H9 (cell line): ENCODE measurements at regions not wholly inside any gene's neighbourhood (a gene's known extent, or its start where the extent isn't known, plus 50 kb on each side); places are given as distances from the start of the nearest gene placed in this dataset.

Source experiments
- DNase-seq: peaks from one replicate; pipeline ENCODE4 v3.0.0-alpha.2; 2017
- H2AFZ ChIP-seq: one replicate; pipeline ENCODE4 v1.6.1; 2013; ENCODE audit warnings: mild to moderate bottlenecking, low read length, control low read depth, moderate library complexity
- H2AK5ac ChIP-seq: 2 replicates; pipeline ENCODE4 v1.6.1; 2013; ENCODE audit warnings: low read length, control low read depth, mixed read lengths; ENCODE audit not compliant: insufficient read length
- H2BK120ac ChIP-seq: one replicate; pipeline ENCODE4 v1.6.1; 2013; ENCODE audit warnings: low read depth, mild to moderate bottlenecking, low read length, control low read depth, inconsistent platforms; ENCODE audit not compliant: poor library complexity, severe bottlenecking
- H2BK12ac ChIP-seq: 2 replicates; pipeline ENCODE4 v1.6.1; 2013; ENCODE audit warnings: low read length, control low read depth, mixed read lengths, low read depth; ENCODE audit not compliant: insufficient read length
- H2BK15ac ChIP-seq: 2 replicates; pipeline ENCODE4 v1.6.1; 2013; ENCODE audit warnings: low read depth, low read length, control low read depth
- H2BK20ac ChIP-seq: one replicate; pipeline ENCODE4 v1.6.1; 2013; ENCODE audit warnings: low read depth, mild to moderate bottlenecking, low read length, control low read depth, inconsistent platforms; ENCODE audit not compliant: poor library complexity, severe bottlenecking
- H2BK5ac ChIP-seq: 2 replicates; pipeline ENCODE4 v1.6.1; 2013; ENCODE audit warnings: low read length, control low read depth, mixed read lengths; ENCODE audit not compliant: insufficient read length
- H3K14ac ChIP-seq: 2 replicates; pipeline ENCODE4 v1.6.1; 2013; ENCODE audit warnings: low read length, control low read depth; ENCODE audit not compliant: insufficient read depth
- H3K18ac ChIP-seq: 2 replicates; pipeline ENCODE4 v1.6.1; 2013; ENCODE audit warnings: low read depth, mild to moderate bottlenecking, mixed read lengths, low read length, control low read depth; ENCODE audit not compliant: insufficient read length
- H3K23ac ChIP-seq: 2 replicates; pipeline ENCODE4 v1.6.1; 2013; ENCODE audit warnings: low read length, control low read depth, mixed read lengths, low read depth; ENCODE audit not compliant: insufficient read length
- H3K23me2 ChIP-seq: 2 replicates; pipeline ENCODE4 v1.6.1; 2013; ENCODE audit warnings: low read depth, mild to moderate bottlenecking, mixed read lengths, low read length, control low read depth; ENCODE audit not compliant: insufficient read length, poor library complexity, severe bottlenecking
- H3K27ac ChIP-seq: 2 replicates; pipeline ENCODE4 v1.5.1; 2013; ENCODE audit warnings: low read length, control low read depth, mixed read lengths, low read depth; ENCODE audit not compliant: insufficient read length
- H3K27me3 ChIP-seq: 2 replicates; pipeline ENCODE4 v1.6.1; 2013; ENCODE audit warnings: low read length, control low read depth, inconsistent platforms; ENCODE audit not compliant: insufficient read depth
- H3K4ac ChIP-seq: 2 replicates; pipeline ENCODE4 v1.6.1; 2013; ENCODE audit warnings: low read depth, mild to moderate bottlenecking, control low read depth, inconsistent platforms, low read length, moderate library complexity
- H3K4me1 ChIP-seq: 2 replicates; pipeline ENCODE4 v1.6.1; 2013; ENCODE audit warnings: low read length, control low read depth, inconsistent platforms; ENCODE audit not compliant: insufficient read depth
- H3K4me2 ChIP-seq: 2 replicates; pipeline ENCODE4 v1.6.1; 2013; ENCODE audit warnings: low read length, control low read depth, mixed read lengths; ENCODE audit not compliant: insufficient read length, insufficient read depth
- H3K56ac ChIP-seq: 2 replicates; pipeline ENCODE4 v1.6.1; 2013; ENCODE audit warnings: low read depth, mild to moderate bottlenecking, mixed read lengths, low read length, control low read depth; ENCODE audit not compliant: insufficient read length
- H3K79me1 ChIP-seq: 2 replicates; pipeline ENCODE4 v1.6.1; 2013; ENCODE audit warnings: low read depth, mild to moderate bottlenecking, moderate library complexity, low read length, control low read depth, inconsistent platforms; ENCODE audit not compliant: insufficient read depth, poor library complexity, severe bottlenecking
- H3K79me2 ChIP-seq: 2 replicates; pipeline ENCODE4 v1.6.1; 2013; ENCODE audit warnings: low read length, control low read depth, inconsistent platforms; ENCODE audit not compliant: insufficient read depth
- H3K9ac ChIP-seq: 2 replicates; pipeline ENCODE4 v1.6.1; 2013; ENCODE audit warnings: low read length, control low read depth, mixed read lengths; ENCODE audit not compliant: insufficient read length; ENCODE audit errors: extremely low read depth
- H3K9me3 ChIP-seq: one replicate; pipeline ENCODE4 v1.6.1; 2013; ENCODE audit warnings: low read depth, low read length, inconsistent platforms; ENCODE audit not compliant: control insufficient read depth
- H3T11ph ChIP-seq: one replicate; pipeline ENCODE4 v1.6.1; 2013; ENCODE audit warnings: mild to moderate bottlenecking, low read length, control low read depth, inconsistent platforms
- H4K20me1 ChIP-seq: one replicate; pipeline ENCODE4 v1.6.1; 2013; ENCODE audit not compliant: control insufficient read depth, insufficient read length, insufficient read depth
- H4K5ac ChIP-seq: 2 replicates; pipeline ENCODE4 v1.6.1; 2013; ENCODE audit warnings: low read depth, mild to moderate bottlenecking, mixed read lengths, low read length, control low read depth; ENCODE audit not compliant: insufficient read length
- H4K8ac ChIP-seq: replicated peaks from 2 replicates; pipeline ENCODE4 v1.6.1; 2013; ENCODE audit warnings: low read length, control low read depth, mixed read lengths, low read depth; ENCODE audit not compliant: insufficient read length
- H4K91ac ChIP-seq: 2 replicates; pipeline ENCODE4 v1.6.1; 2013; ENCODE audit warnings: low read depth, mild to moderate bottlenecking, moderate library complexity, mixed read lengths, low read length, control low read depth; ENCODE audit not compliant: insufficient read length
- H3K27ac Mint-ChIP-seq, 3 experiments: 2 replicates in 2 of 3; 3 replicates in 1 of 3; pipeline ENCODE4 v1.8.0; 2020 to 2021; ENCODE audit warnings: mixed read lengths in 3 of 3, mild to moderate bottlenecking in 1 of 3, moderate library complexity in 1 of 3
- H3K27me3 Mint-ChIP-seq: 2 replicates; pipeline ENCODE4 v1.8.0; 2021; ENCODE audit warnings: low read depth, mild to moderate bottlenecking, moderate library complexity, mixed read lengths
- H3K36me3 Mint-ChIP-seq, 3 experiments: 2 replicates in 2 of 3; 3 replicates in 1 of 3; pipeline ENCODE4 v1.8.0; 2020 to 2021; ENCODE audit warnings: low read depth in 3 of 3, mixed read lengths in 3 of 3; ENCODE audit not compliant: insufficient read depth in 1 of 3
- H3K4me1 Mint-ChIP-seq, 2 experiments: 2 replicates each; pipeline ENCODE4 v1.8.0; 2020; ENCODE audit warnings: mixed read lengths in 2 of 2
- H3K4me3 Mint-ChIP-seq, 2 experiments: 2 replicates in 1 of 2; 3 replicates in 1 of 2; pipeline ENCODE4 v1.8.0; 2020 to 2021; ENCODE audit warnings: mild to moderate bottlenecking in 2 of 2, mixed read lengths in 2 of 2, moderate library complexity in 1 of 2
- H3K9me3 Mint-ChIP-seq, 2 experiments: 2 replicates in 1 of 2; 3 replicates in 1 of 2; pipeline ENCODE4 v1.8.0; 2020; ENCODE audit warnings: mild to moderate bottlenecking in 2 of 2, mixed read lengths in 2 of 2, moderate library complexity in 1 of 2
- CTCF ChIP-seq: fragments of 200-600 bp; sonication (generic); conservative IDR thresholded peaks from 3 replicates; pipeline ENCODE4 v1.8.0; 2021; ENCODE audit warnings: antibody characterized with exemption, mild to moderate bottlenecking
- WGBS: extraction: QIAGEN DNeasy Blood & Tissue Kit; methylation state at CpG from one replicate; pipeline ENCODE4 v1.1.7; 2013; ENCODE audit warnings: missing lambda C conversion rate, low lambda C conversion rate, mixed read lengths; ENCODE audit not compliant: insufficient read length; ENCODE audit errors: extremely low coverage; 5-methylcytosine and 5-hydroxymethylcytosine counted together

GRCh38 chr6:156406688-156407087 is 370.5 kb upstream of the ARID1B start:
- WGBS = no CpG with 5 or more reads among the region's 2 CpGs
- peaks cover 2 to 3% of the 10 kb centered on the region in 2 experiments; a peak in 2 of 5 replicates for H3K9me3 Mint-ChIP-seq

More at GRCh38 chr6:156406688-156407087, 370.5 kb upstream of the ARID1B start:
- no peak overlapping the region for H4K8ac ChIP-seq
- H3K79me2 ChIP-seq = no peaks in the 10 kb centered on the region
- no peaks in the 10 kb centered on the region for H3K27me3 ChIP-seq
- H3K27ac Mint-ChIP-seq = no peak overlapping the region
- no peak overlapping the region for H2BK12ac ChIP-seq
- no peak overlapping the region for H2AFZ ChIP-seq
- no peaks in the 10 kb centered on the region for H4K20me1 ChIP-seq
- H3K79me1 ChIP-seq = no peaks in the 10 kb centered on the region
- no peak overlapping the region for H2BK15ac ChIP-seq
- no peak overlapping the region for H3K14ac ChIP-seq
- TF ChIP-seq CTCF = no peak
- no peak overlapping the region for H2BK5ac ChIP-seq
- H3K36me3 Mint-ChIP-seq = no peaks in the 10 kb centered on the region
- no peak overlapping the region for H3T11ph ChIP-seq
- H3K4me3 Mint-ChIP-seq = no peak overlapping the region
- no peaks in the 10 kb centered on the region for H3K27me3 Mint-ChIP-seq
- H3K9me3 ChIP-seq = no peaks in the 10 kb centered on the region
- H3K4me2 ChIP-seq = no peak overlapping the region
- no peak overlapping the region for H3K4ac ChIP-seq
- no peak overlapping the region for H3K18ac ChIP-seq
- no peak overlapping the region for H3K23ac ChIP-seq
- H3K4me1 ChIP-seq = no peaks in the 10 kb centered on the region
- H3K4me1 Mint-ChIP-seq = peaks cover 4 to 5% of the 10 kb centered on the region in 2 experiments; a peak in 1 of 4 replicates
- H3K9ac ChIP-seq = no peak overlapping the region
- no peak overlapping the region for H2AK5ac ChIP-seq
- no peak overlapping the region for H4K91ac ChIP-seq
- no peak for DNase-seq
- H3K27ac ChIP-seq = no peak overlapping the region
- no peak overlapping the region for H2BK20ac ChIP-seq
- no peaks in the 10 kb centered on the region for H3K23me2 ChIP-seq
- H2BK120ac ChIP-seq = no peak overlapping the region
- H3K56ac ChIP-seq = no peak overlapping the region
- no peak overlapping the region for H4K5ac ChIP-seq
